Mesenchymal stem cell (in vitro differentiated cells and primary cell): ENCODE measurements at regions not wholly inside any gene's neighbourhood (a gene's known extent, or its start where the extent isn't known, plus 50 kb on each side); places are given as distances from the start of the nearest gene placed in this dataset.
"Not testable (repeated sequence)": the region's sequence is repeated elsewhere in the genome, so short reads cannot be mapped to it uniquely, and the experiment has no call there.

Source experiments
- DNase-seq: peaks from one replicate; pipeline ENCODE4 v3.0.0-alpha.2; 2013
- H2AFZ ChIP-seq: one replicate; pipeline ENCODE4 v1.6.1; 2013; ENCODE audit warnings: low read depth, mild to moderate bottlenecking, control low read depth, inconsistent platforms, low read length, moderate library complexity
- H2AK5ac ChIP-seq: 2 replicates; pipeline ENCODE4 v1.6.1; 2013; ENCODE audit warnings: low read length, moderate library complexity, mild to moderate bottlenecking, inconsistent platforms; ENCODE audit not compliant: severe bottlenecking
- H2BK120ac ChIP-seq: one replicate; pipeline ENCODE4 v1.6.1; 2013; ENCODE audit warnings: low read depth, mild to moderate bottlenecking, inconsistent platforms, low read length, moderate library complexity
- H2BK12ac ChIP-seq, 2 experiments: one replicate each; pipeline ENCODE4 v1.6.1; 2013; ENCODE audit warnings: inconsistent platforms in 2 of 2, low read length in 2 of 2, mild to moderate bottlenecking in 2 of 2, moderate library complexity in 2 of 2, control low read depth in 1 of 2
- H2BK15ac ChIP-seq: one replicate; pipeline ENCODE4 v1.6.1; 2013; ENCODE audit warnings: mild to moderate bottlenecking, low read depth, inconsistent platforms; ENCODE audit not compliant: poor library complexity, severe bottlenecking
- H2BK5ac ChIP-seq: 2 replicates; pipeline ENCODE4 v1.6.1; 2013; ENCODE audit warnings: low read depth, mild to moderate bottlenecking, low read length, control low read depth, inconsistent platforms; ENCODE audit not compliant: poor library complexity, severe bottlenecking
- H3K14ac ChIP-seq, 2 experiments: one replicate each; pipeline ENCODE4 v1.6.1; 2013; ENCODE audit warnings: inconsistent platforms in 2 of 2, low read length in 2 of 2, control low read depth in 1 of 2, mild to moderate bottlenecking in 1 of 2, moderate library complexity in 1 of 2
- H3K18ac ChIP-seq, 2 experiments: one replicate each; pipeline ENCODE4 v1.6.1; 2013; ENCODE audit warnings: inconsistent platforms in 2 of 2, low read length in 2 of 2, control low read depth in 1 of 2, low read depth in 1 of 2, mild to moderate bottlenecking in 1 of 2
- H3K23ac ChIP-seq, 2 experiments: one replicate each; pipeline ENCODE4 v1.6.1; 2013; ENCODE audit warnings: inconsistent platforms in 2 of 2, low read length in 2 of 2, mild to moderate bottlenecking in 2 of 2, moderate library complexity in 2 of 2, control low read depth in 1 of 2
- H3K27ac ChIP-seq: 2 replicates; pipeline ENCODE4 v1.5.1; 2013; ENCODE audit warnings: mild to moderate bottlenecking, moderate library complexity, low read length, control low read depth, inconsistent platforms; ENCODE audit not compliant: poor library complexity, severe bottlenecking
- H3K27me3 ChIP-seq, 2 experiments: 2 replicates each; pipeline versions ENCODE4 v1.6.1 to v1.7.0; 2013; ENCODE audit warnings: low read length in 2 of 2, mild to moderate bottlenecking in 2 of 2, moderate library complexity in 2 of 2, control low read depth in 1 of 2, inconsistent platforms in 1 of 2; ENCODE audit not compliant: control insufficient read depth in 1 of 2, insufficient read depth in 1 of 2
- H3K36me3 ChIP-seq, 2 experiments: 2 replicates each; pipeline versions ENCODE4 v1.6.1 to v1.7.0; 2013; ENCODE audit warnings: low read length in 2 of 2, control low read depth in 1 of 2, inconsistent platforms in 1 of 2, low read depth in 1 of 2, mild to moderate bottlenecking in 1 of 2; ENCODE audit not compliant: insufficient read depth in 2 of 2, control insufficient read depth in 1 of 2
- H3K4ac ChIP-seq, 2 experiments: one replicate each; pipeline ENCODE4 v1.6.1; 2013; ENCODE audit warnings: inconsistent platforms in 2 of 2, low read length in 2 of 2, mild to moderate bottlenecking in 2 of 2, moderate library complexity in 2 of 2, control low read depth in 1 of 2, low read depth in 1 of 2
- H3K4me1 ChIP-seq: 2 replicates; pipeline ENCODE4 v1.6.1; 2013; ENCODE audit warnings: low read depth, low read length, control low read depth; ENCODE audit not compliant: control insufficient read depth, insufficient read depth
- H3K4me2 ChIP-seq: 2 replicates; pipeline ENCODE4 v1.6.1; 2013; ENCODE audit warnings: low read length, mild to moderate bottlenecking, inconsistent platforms; ENCODE audit not compliant: poor library complexity, severe bottlenecking
- H3K4me3 ChIP-seq, 2 experiments: 2 replicates each; pipeline versions ENCODE4 v1.5.1 to v1.7.0; 2013; ENCODE audit warnings: low read length in 2 of 2, mild to moderate bottlenecking in 2 of 2, control low read depth in 1 of 2, low read depth in 1 of 2; ENCODE audit not compliant: insufficient read depth in 1 of 2
- H3K79me1 ChIP-seq: replicated peaks from 2 replicates; pipeline ENCODE4 v1.6.1; 2013; ENCODE audit warnings: mild to moderate bottlenecking, control low read depth, low read length, inconsistent platforms; ENCODE audit not compliant: poor library complexity, severe bottlenecking
- H3K9ac ChIP-seq: 2 replicates; pipeline ENCODE4 v1.7.0; 2013; ENCODE audit warnings: mild to moderate bottlenecking, low read length, moderate library complexity
- H3K9me3 ChIP-seq: 2 replicates; pipeline ENCODE4 v1.7.0; 2013; ENCODE audit warnings: mild to moderate bottlenecking, low read length; ENCODE audit not compliant: control insufficient read depth
- H4K8ac ChIP-seq: one replicate; pipeline ENCODE4 v1.6.1; 2013; ENCODE audit warnings: inconsistent platforms, mild to moderate bottlenecking, low read length, moderate library complexity
- H4K91ac ChIP-seq: one replicate; pipeline ENCODE4 v1.6.1; 2013; ENCODE audit warnings: mild to moderate bottlenecking, low read length, inconsistent platforms
- WGBS: methylation state at CpG from one replicate; pipeline ENCODE4 v1.1.7; 2013; ENCODE audit warnings: mixed read lengths; 5-methylcytosine and 5-hydroxymethylcytosine counted together

- Histone ChIP-seq H3K14ac (no peak overlapping the region), H2BK15ac (no peak overlapping the region), H3K4ac (no peak overlapping the region), H3K23ac (no peak overlapping the region), H3K27me3 (no peaks in the 10 kb centered on the region), H3K18ac (no peak overlapping the region), H3K27ac (no peak overlapping the region), H3K9ac (no peak overlapping the region), H2AK5ac (no peak overlapping the region), H2BK12ac (no peak overlapping the region), H2AFZ (no peak overlapping the region), H4K8ac (no peak overlapping the region), H3K79me1 (no peaks in the 10 kb centered on the region), H3K4me3 (no peak overlapping the region), H3K4me1 (no peaks in the 10 kb centered on the region), H4K91ac (no peak overlapping the region), H2BK120ac (no peak overlapping the region), H3K36me3 (no peaks in the 10 kb centered on the region), H3K9me3 (peaks cover 14% of the 10 kb centered on the region), H3K4me2 (no peak overlapping the region), H2BK5ac (no peak overlapping the region)
- 80% methylated on average over 1 of the region's 2 CpGs for WGBS
- DNase-seq = no peak
Measured at GRCh38 chr12:97984436-97984835, 521.8 kb downstream of the RMST start.

- no peak overlapping the region for H3K14ac ChIP-seq
- no peak overlapping the region for H2AFZ ChIP-seq
- H3K36me3 ChIP-seq = no peaks in the 10 kb centered on the region
- H3K79me1 ChIP-seq = no peaks in the 10 kb centered on the region
- H3K27me3 ChIP-seq = no peaks in the 10 kb centered on the region
- H2BK5ac ChIP-seq = no peak overlapping the region
- H3K9me3 ChIP-seq = peaks cover 16% of the 10 kb centered on the region
- no peak overlapping the region for H4K8ac ChIP-seq
- no peak overlapping the region for H3K4ac ChIP-seq
- no peak overlapping the region for H3K23ac ChIP-seq
- no peaks in the 10 kb centered on the region for H3K4me1 ChIP-seq
- no peak overlapping the region for H2BK120ac ChIP-seq
- WGBS = 70% methylated on average over 4 of the region's 4 CpGs
- no peak overlapping the region for H2BK12ac ChIP-seq
- H2AK5ac ChIP-seq = no peak overlapping the region
- no peak overlapping the region for H3K18ac ChIP-seq
- H3K27ac ChIP-seq = no peak overlapping the region
- no peak overlapping the region for H3K4me2 ChIP-seq
- no peak for DNase-seq
- no peak overlapping the region for H2BK15ac ChIP-seq
- no peak overlapping the region for H3K4me3 ChIP-seq
- no peak overlapping the region for H3K9ac ChIP-seq
- no peak overlapping the region for H4K91ac ChIP-seq
Measured at GRCh38 chr12:97984974-97985580, 522.5 kb downstream of the RMST start.

- no peak overlapping the region for H2AFZ ChIP-seq
- no peak overlapping the region for H3K14ac ChIP-seq
- DNase-seq = no peak
- H2AK5ac ChIP-seq = no peak overlapping the region
- H3K27me3 ChIP-seq = no peaks in the 10 kb centered on the region
- H3K9me3 ChIP-seq = peaks cover 20% of the 10 kb centered on the region
- H3K36me3 ChIP-seq = no peaks in the 10 kb centered on the region
- H3K4me1 ChIP-seq = no peaks in the 10 kb centered on the region
- no peak overlapping the region for H2BK120ac ChIP-seq
- WGBS = 72% methylated on average over 3 of the region's 5 CpGs
- H3K4ac ChIP-seq = no peak overlapping the region
- H3K23ac ChIP-seq = no peak overlapping the region
- no peak overlapping the region for H4K91ac ChIP-seq
- H3K4me2 ChIP-seq = no peak overlapping the region
- no peak overlapping the region for H2BK15ac ChIP-seq
- H3K4me3 ChIP-seq = no peak overlapping the region
- no peak overlapping the region for H2BK5ac ChIP-seq
- H3K27ac ChIP-seq = no peak overlapping the region
- H3K79me1 ChIP-seq = no peaks in the 10 kb centered on the region
- no peak overlapping the region for H3K9ac ChIP-seq
- no peak overlapping the region for H3K18ac ChIP-seq
- H4K8ac ChIP-seq = no peak overlapping the region
- no peak overlapping the region for H2BK12ac ChIP-seq
Measured at GRCh38 chr12:97985834-97986233, 523.2 kb downstream of the RMST start.

- not testable (repeated sequence) for H3K27ac ChIP-seq, H3K18ac ChIP-seq, H3K79me1 ChIP-seq, H3K36me3 ChIP-seq, H3K14ac ChIP-seq, H2AK5ac ChIP-seq, H2BK120ac ChIP-seq, H3K4me3 ChIP-seq, H2BK5ac ChIP-seq, H2AFZ ChIP-seq, H3K23ac ChIP-seq, H3K4me2 ChIP-seq, H3K27me3 ChIP-seq, DNase-seq, H4K8ac ChIP-seq, H3K4me1 ChIP-seq, H2BK12ac ChIP-seq, H3K4ac ChIP-seq, H2BK15ac ChIP-seq, H3K9ac ChIP-seq, H4K91ac ChIP-seq
- H3K9me3 ChIP-seq = peaks cover 18% of the 10 kb centered on the region
Measured at GRCh38 chr12:97988588-97988987, 526.0 kb downstream of the RMST start.
